WI38 (cell line): ENCODE measurements at regions not wholly inside any gene's neighbourhood (a gene's known extent, or its start where the extent isn't known, plus 50 kb on each side); places are given as distances from the start of the nearest gene placed in this dataset.
"Not testable (repeated sequence)": the region's sequence is repeated elsewhere in the genome, so short reads cannot be mapped to it uniquely, and the experiment has no call there.

Experiments used
- H3K4me3 ChIP-seq: 2 replicates; pipeline ENCODE4 v1.5.1; 2011; ENCODE audit warnings: low read depth, mild to moderate bottlenecking, control low read depth, low read length
- CTCF ChIP-seq: IDR thresholded peaks from 2 replicates; pipeline ENCODE4 v1.5.1; 2012; ENCODE audit warnings: low read depth, mild to moderate bottlenecking, control low read depth, low read length

- no peak for TF ChIP-seq CTCF
- H3K4me3 ChIP-seq: no peak overlapping the region
Observed at GRCh38 chr5:154644745-154645411, 110.3 kb upstream of the LARP1 start.

GRCh38 chr5:154642499-154643245 is 112.5 kb upstream of the LARP1 start:
- peak; percentile 84 for TF ChIP-seq CTCF
- H3K4me3 ChIP-seq: no peak overlapping the region

- TF ChIP-seq CTCF: peak; percentile 12; the same call in 1 of the 2 replicates
- H3K4me3 ChIP-seq: not testable (repeated sequence)
Observed at GRCh38 chr5:154640213-154640831, 114.9 kb upstream of the LARP1 start.

- H3K4me3 ChIP-seq: not testable (repeated sequence)
Observed at GRCh38 chr5:154636786-154637185, 118.4 kb upstream of the LARP1 start.

- not testable (repeated sequence) for H3K4me3 ChIP-seq
Observed at GRCh38 chr5:154636271-154636670, 118.9 kb upstream of the LARP1 start.

GRCh38 chr5:154633744-154634143 is 121.4 kb upstream of the LARP1 start:
- not testable (repeated sequence) for H3K4me3 ChIP-seq

GRCh38 chr5:154631141-154631540 is 124.0 kb upstream of the LARP1 start:
- no peak for TF ChIP-seq CTCF
- no peak overlapping the region for H3K4me3 ChIP-seq

GRCh38 chr5:154630410-154630809 is 124.8 kb upstream of the LARP1 start:
- TF ChIP-seq CTCF: no peak
- no peak overlapping the region for H3K4me3 ChIP-seq
